GM18526 (cell line): ENCODE measurements at regions not wholly inside any gene's neighbourhood (a gene's known extent, or its start where the extent isn't known, plus 50 kb on each side); places are given as distances from the start of the nearest gene placed in this dataset.

Source experiments
- POLR2A ChIP-seq: IDR thresholded peaks from 3 replicates; pipeline ENCODE4 v1.6.1; 2011; ENCODE audit not compliant: insufficient read length; ENCODE audit errors: extremely low read depth

- TF ChIP-seq POLR2A = no peak
Measured at GRCh38 chr17:33352526-33352925, 59.4 kb upstream of the ASIC2 start.

GRCh38 chr17:33356266-33356665 is 63.2 kb upstream of the ASIC2 start:
- no peak for TF ChIP-seq POLR2A

GRCh38 chr17:33363475-33363874 is 70.4 kb upstream of the ASIC2 start:
- no peak for TF ChIP-seq POLR2A

- no peak for TF ChIP-seq POLR2A
Measured at GRCh38 chr17:33366960-33367359, 73.9 kb upstream of the ASIC2 start.

GRCh38 chr17:33369149-33369548 is 76.1 kb upstream of the ASIC2 start:
- TF ChIP-seq POLR2A = no peak

- no peak for TF ChIP-seq POLR2A
Measured at GRCh38 chr17:33369876-33370275, 76.8 kb upstream of the ASIC2 start.

GRCh38 chr17:33370401-33370800 is 77.3 kb upstream of the ASIC2 start:
- TF ChIP-seq POLR2A = no peak

- TF ChIP-seq POLR2A = no peak
Measured at GRCh38 chr17:33371377-33371776, 78.3 kb upstream of the ASIC2 start.

GRCh38 chr17:33373273-33373672 is 80.2 kb upstream of the ASIC2 start:
- no peak for TF ChIP-seq POLR2A

- TF ChIP-seq POLR2A = no peak
Measured at GRCh38 chr17:33375103-33375502, 82.0 kb upstream of the ASIC2 start.

- TF ChIP-seq POLR2A = no peak
Measured at GRCh38 chr17:33375783-33376182, 82.7 kb upstream of the ASIC2 start.

GRCh38 chr17:33377837-33378595 is 84.9 kb upstream of the ASIC2 start:
- no peak for TF ChIP-seq POLR2A

GRCh38 chr17:33381201-33381600 is 88.1 kb upstream of the ASIC2 start:
- TF ChIP-seq POLR2A = no peak

- TF ChIP-seq POLR2A = no peak
Measured at GRCh38 chr17:33383488-33384023, 90.5 kb upstream of the ASIC2 start.

GRCh38 chr17:33385133-33385532 is 92.0 kb upstream of the ASIC2 start:
- no peak for TF ChIP-seq POLR2A

GRCh38 chr17:33385713-33386112 is 92.6 kb upstream of the ASIC2 start:
- TF ChIP-seq POLR2A = no peak

GRCh38 chr17:33387406-33387805 is 94.3 kb upstream of the ASIC2 start:
- TF ChIP-seq POLR2A = no peak

- TF ChIP-seq POLR2A = no peak
Measured at GRCh38 chr17:33389504-33390135, 96.5 kb upstream of the ASIC2 start.
